ENCODE measurements at regions not wholly inside any gene's neighbourhood (a gene's known extent, or its start where the extent isn't known, plus 50 kb on each side); places are given as distances from the start of the nearest gene placed in this dataset.

- ChIA-PET CTCF (no interaction called here), POLR2A (no interaction called here)
- no TSS peak for BruUV-seq (replicated peaks)
- no peaks in the 10 kb centered on the region for H3K27me3 ChIP-seq (ENCODE audit: control insufficient read depth, insufficient read depth, low read length)
- no peak for ATAC-seq
- 0 out of 2 replicates have a peak, but pooled peaks cover 3% of the 10 kb centered on the region for H3K9me3 ChIP-seq (ENCODE audit: control insufficient read depth, insufficient read depth, low read depth, low read length)
- no peaks in the 10 kb centered on the region for H3K4me1 ChIP-seq (ENCODE audit: control insufficient read depth, insufficient read depth, low read length)
- in situ Hi-C loops (cut with HindIII; ENCODE audit: low pct_unique_long_range_greater_than_20kb, low sequenced_read_pairs) (no loop called here), intact Hi-C loops (cut with micrococcal nuclease; ENCODE audit: unreplicated experiment) (no loop called here)
- no peak overlapping the region for H3K4me3 ChIP-seq (ENCODE audit: low read depth in 2 of 2, low read length in 2 of 2)
- H3K36me3 ChIP-seq (ENCODE audit: control insufficient read depth, insufficient read depth, low read length) = no peaks in the 10 kb centered on the region
- DNase-seq (ENCODE audit: low read depth, low spot score) = no peak
- H3K27ac ChIP-seq (ENCODE audit: low read length) = no peak overlapping the region
- TF ChIP-seq POLR2AphosphoS5 (IDR thresholded peaks at IDR 0.05; ENCODE audit: low read depth, low read length) (no peak), TCF7L2 (IDR thresholded peaks at IDR 0.05; ENCODE audit: low read depth, low read length) (no peak), SIN3A (IDR thresholded peaks at IDR 0.05; ENCODE audit: borderline replicate concordance, insufficient read depth, low read depth, low read length) (no peak), CTCF (IDR thresholded peaks at IDR 0.05) (no peak)
- TF ChIP-seq, protein P1, sequence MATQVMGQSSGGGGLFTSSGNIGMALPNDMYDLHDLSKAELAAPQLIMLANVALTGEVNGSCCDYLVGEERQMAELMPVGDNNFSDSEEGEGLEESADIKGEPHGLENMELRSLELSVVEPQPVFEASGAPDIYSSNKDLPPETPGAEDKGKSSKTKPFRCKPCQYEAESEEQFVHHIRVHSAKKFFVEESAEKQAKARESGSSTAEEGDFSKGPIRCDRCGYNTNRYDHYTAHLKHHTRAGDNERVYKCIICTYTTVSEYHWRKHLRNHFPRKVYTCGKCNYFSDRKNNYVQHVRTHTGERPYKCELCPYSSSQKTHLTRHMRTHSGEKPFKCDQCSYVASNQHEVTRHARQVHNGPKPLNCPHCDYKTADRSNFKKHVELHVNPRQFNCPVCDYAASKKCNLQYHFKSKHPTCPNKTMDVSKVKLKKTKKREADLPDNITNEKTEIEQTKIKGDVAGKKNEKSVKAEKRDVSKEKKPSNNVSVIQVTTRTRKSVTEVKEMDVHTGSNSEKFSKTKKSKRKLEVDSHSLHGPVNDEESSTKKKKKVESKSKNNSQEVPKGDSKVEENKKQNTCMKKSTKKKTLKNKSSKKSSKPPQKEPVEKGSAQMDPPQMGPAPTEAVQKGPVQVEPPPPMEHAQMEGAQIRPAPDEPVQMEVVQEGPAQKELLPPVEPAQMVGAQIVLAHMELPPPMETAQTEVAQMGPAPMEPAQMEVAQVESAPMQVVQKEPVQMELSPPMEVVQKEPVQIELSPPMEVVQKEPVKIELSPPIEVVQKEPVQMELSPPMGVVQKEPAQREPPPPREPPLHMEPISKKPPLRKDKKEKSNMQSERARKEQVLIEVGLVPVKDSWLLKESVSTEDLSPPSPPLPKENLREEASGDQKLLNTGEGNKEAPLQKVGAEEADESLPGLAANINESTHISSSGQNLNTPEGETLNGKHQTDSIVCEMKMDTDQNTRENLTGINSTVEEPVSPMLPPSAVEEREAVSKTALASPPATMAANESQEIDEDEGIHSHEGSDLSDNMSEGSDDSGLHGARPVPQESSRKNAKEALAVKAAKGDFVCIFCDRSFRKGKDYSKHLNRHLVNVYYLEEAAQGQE (IDR thresholded peaks at IDR 0.05; ENCODE audit: insufficient read depth in 1 of 2, low read depth in 2 of 2, low read length in 1 of 2) = no peak
These were observed 453.3 kb downstream of the NUF2 start for GRCh38 chr1:163774978-163775620.

GRCh38 chr1:163777205-163777604 is 455.5 kb downstream of the NUF2 start:
- DNase-seq (ENCODE audit: low read depth, low spot score) (no peak), ATAC-seq (no peak)
- BruUV-seq (replicated peaks) = no TSS peak
- intact Hi-C loops (cut with micrococcal nuclease; ENCODE audit: unreplicated experiment) (no loop called here), in situ Hi-C loops (cut with HindIII; ENCODE audit: low pct_unique_long_range_greater_than_20kb, low sequenced_read_pairs) (no loop called here)
- no peaks in the 10 kb centered on the region for H3K4me1 ChIP-seq (ENCODE audit: control insufficient read depth, insufficient read depth, low read length)
- TF ChIP-seq SIN3A (IDR thresholded peaks at IDR 0.05; ENCODE audit: borderline replicate concordance, insufficient read depth, low read depth, low read length) = no peak
- no peak for TF ChIP-seq POLR2AphosphoS5 (IDR thresholded peaks at IDR 0.05; ENCODE audit: low read depth, low read length)
- TF ChIP-seq, protein P1 (IDR thresholded peaks at IDR 0.05; ENCODE audit: insufficient read depth in 1 of 2, low read depth in 2 of 2, low read length in 1 of 2) = no peak
- no peak for TF ChIP-seq TCF7L2 (IDR thresholded peaks at IDR 0.05; ENCODE audit: low read depth, low read length)
- TF ChIP-seq CTCF (IDR thresholded peaks at IDR 0.05) = no peak
- no peaks in the 10 kb centered on the region for H3K27me3 ChIP-seq (ENCODE audit: control insufficient read depth, insufficient read depth, low read length)
- no peak overlapping the region for H3K27ac ChIP-seq (ENCODE audit: low read length)
- peaks cover 3% of the 10 kb centered on the region; the same call in 1 of the 2 replicates for H3K9me3 ChIP-seq (ENCODE audit: control insufficient read depth, insufficient read depth, low read depth, low read length)
- POLR2A ChIA-PET = no interaction called here
- no peak overlapping the region for H3K4me3 ChIP-seq (ENCODE audit: low read depth in 2 of 2, low read length in 2 of 2)
- CTCF ChIA-PET = no interaction called here
- H3K36me3 ChIP-seq (ENCODE audit: control insufficient read depth, insufficient read depth, low read length) = no peaks in the 10 kb centered on the region
